ENCODE measurements at regions not wholly inside any gene's neighbourhood (a gene's known extent, or its start where the extent isn't known, plus 50 kb on each side); places are given as distances from the start of the nearest gene placed in this dataset.

DNA sequence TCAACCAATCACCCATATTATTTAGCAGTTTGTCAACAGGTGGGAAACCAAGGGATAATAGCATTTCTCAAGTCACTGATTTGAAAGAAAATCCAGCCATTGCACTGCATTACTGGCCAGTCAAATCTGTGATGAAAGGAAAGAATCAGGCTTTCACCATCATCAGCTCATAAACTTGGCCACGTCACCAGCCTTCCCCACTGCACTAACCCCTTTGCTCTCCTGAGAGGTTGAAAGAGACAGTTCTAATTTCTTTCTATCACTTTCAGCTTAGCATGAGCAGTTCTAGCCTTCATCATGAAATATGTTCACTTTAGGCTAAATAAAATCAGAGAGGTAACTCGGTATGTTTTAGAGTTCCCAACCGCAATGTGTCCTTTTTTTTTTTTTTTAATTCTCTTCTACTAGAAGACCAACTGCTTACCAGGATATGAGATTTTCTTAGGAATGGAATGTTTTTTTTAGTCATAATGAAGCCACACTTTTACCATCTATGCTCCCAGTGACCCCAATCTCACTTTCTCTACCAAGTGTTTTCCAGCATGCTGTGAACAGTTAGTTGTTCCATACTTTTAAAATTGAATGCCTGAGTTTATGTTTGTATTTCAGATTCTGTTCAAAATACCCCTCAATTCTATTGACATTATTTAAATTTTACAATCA, 55.7 kb upstream of the SLC7A11 start:
- Mint-ChIP-seq H3K27ac (ENCODE audit: unreplicated experiment) (no peak overlapping the region), H3K4me1 (ENCODE audit: low read depth, unreplicated experiment) (no peaks in the 10 kb centered on the region), H3K9me3 (ENCODE audit: unreplicated experiment) (no peaks in the 10 kb centered on the region), H3K4me3 (ENCODE audit: unreplicated experiment) (no peak overlapping the region), H3K27me3 (ENCODE audit: unreplicated experiment) (no peaks in the 10 kb centered on the region), H3K36me3 (ENCODE audit: unreplicated experiment) (no peaks in the 10 kb centered on the region)
- TF ChIP-seq, protein P1, sequence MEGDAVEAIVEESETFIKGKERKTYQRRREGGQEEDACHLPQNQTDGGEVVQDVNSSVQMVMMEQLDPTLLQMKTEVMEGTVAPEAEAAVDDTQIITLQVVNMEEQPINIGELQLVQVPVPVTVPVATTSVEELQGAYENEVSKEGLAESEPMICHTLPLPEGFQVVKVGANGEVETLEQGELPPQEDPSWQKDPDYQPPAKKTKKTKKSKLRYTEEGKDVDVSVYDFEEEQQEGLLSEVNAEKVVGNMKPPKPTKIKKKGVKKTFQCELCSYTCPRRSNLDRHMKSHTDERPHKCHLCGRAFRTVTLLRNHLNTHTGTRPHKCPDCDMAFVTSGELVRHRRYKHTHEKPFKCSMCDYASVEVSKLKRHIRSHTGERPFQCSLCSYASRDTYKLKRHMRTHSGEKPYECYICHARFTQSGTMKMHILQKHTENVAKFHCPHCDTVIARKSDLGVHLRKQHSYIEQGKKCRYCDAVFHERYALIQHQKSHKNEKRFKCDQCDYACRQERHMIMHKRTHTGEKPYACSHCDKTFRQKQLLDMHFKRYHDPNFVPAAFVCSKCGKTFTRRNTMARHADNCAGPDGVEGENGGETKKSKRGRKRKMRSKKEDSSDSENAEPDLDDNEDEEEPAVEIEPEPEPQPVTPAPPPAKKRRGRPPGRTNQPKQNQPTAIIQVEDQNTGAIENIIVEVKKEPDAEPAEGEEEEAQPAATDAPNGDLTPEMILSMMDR (IDR thresholded peaks at IDR 0.05; ENCODE audit: partially characterized antibody, unreplicated experiment) = no peak
- DNase-seq = no peak

DNA sequence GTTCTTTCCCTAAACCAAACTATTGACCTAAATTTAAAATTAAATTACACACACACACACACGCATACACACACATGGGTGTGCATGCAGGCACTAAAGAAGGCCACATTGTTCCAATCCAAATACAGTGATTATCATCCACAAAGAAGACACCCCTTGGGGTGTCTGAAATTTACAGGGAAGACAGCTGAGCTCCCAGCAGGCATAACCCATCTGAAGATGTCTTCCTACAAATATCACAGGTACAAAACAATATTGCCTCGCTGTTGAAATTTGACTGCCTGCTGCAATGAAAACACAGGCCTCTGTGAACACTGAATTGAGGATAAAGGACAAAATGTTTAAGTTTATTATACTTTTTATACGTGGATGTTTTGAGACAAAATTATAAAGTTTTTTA, 50.2 kb upstream of the SLC7A11 start:
- H3K4me1 Mint-ChIP-seq (ENCODE audit: low read depth, unreplicated experiment) = no peaks in the 10 kb centered on the region
- DNase-seq = no peak
- H3K27me3 Mint-ChIP-seq (ENCODE audit: unreplicated experiment) = no peaks in the 10 kb centered on the region
- H3K27ac Mint-ChIP-seq (ENCODE audit: unreplicated experiment) = no peak overlapping the region
- TF ChIP-seq, protein P1 (IDR thresholded peaks at IDR 0.05; ENCODE audit: partially characterized antibody, unreplicated experiment) = no peak
- no peak overlapping the region for H3K4me3 Mint-ChIP-seq (ENCODE audit: unreplicated experiment)
- H3K36me3 Mint-ChIP-seq (ENCODE audit: unreplicated experiment) = no peaks in the 10 kb centered on the region
- H3K9me3 Mint-ChIP-seq (ENCODE audit: unreplicated experiment) = no peaks in the 10 kb centered on the region
